Psoas muscle (tissue), 7 donors: ENCODE measurements at regions not wholly inside any gene's neighbourhood (a gene's known extent, or its start where the extent isn't known, plus 50 kb on each side); places are given as distances from the start of the nearest gene placed in this dataset.
A peak's percentile ranks its signal among the peaks of the same experiment; 100 is the strongest.

Source experiments
- ATAC-seq, 4 donors: fragments of 200-7000 bp; cut with Tn5 transposase; one replicate each; pipeline ENCODE4 v1.9.1; 2020; ENCODE audit warnings: moderate library complexity in 3 of 4, mild to moderate bottlenecking in 2 of 4
- DNase-seq, 2 donors: peaks; one replicate each; pipeline ENCODE4 v3.0.0-alpha.2; 2020
- H3K27ac ChIP-seq: fragments of 200-600 bp; one replicate; pipeline ENCODE4 v1.8.0; 2022
- H3K27me3 ChIP-seq, 3 donors: fragments of 200-600 bp in 1 of 3; one replicate each; pipeline versions ENCODE4 v1.6.1 to v1.8.0; 2013 to 2022; ENCODE audit warnings: low read length in 2 of 3, mild to moderate bottlenecking in 2 of 3, moderate library complexity in 1 of 3; ENCODE audit not compliant: insufficient read depth in 3 of 3
- H3K36me3 ChIP-seq, 2 donors: fragments of 200-600 bp in 1 of 2; one replicate each; pipeline versions ENCODE4 v1.6.1 to v1.8.0; 2013 to 2022; ENCODE audit warnings: low read depth in 1 of 2, mild to moderate bottlenecking in 1 of 2, moderate library complexity in 1 of 2; ENCODE audit not compliant: insufficient read depth in 1 of 2
- H3K4me1 ChIP-seq: fragments of 200-600 bp; one replicate; pipeline ENCODE4 v1.8.0; 2022
- H3K4me3 ChIP-seq: fragments of 200-600 bp; one replicate; pipeline ENCODE4 v1.8.0; 2022; ENCODE audit warnings: mild to moderate bottlenecking
- H3K9me3 ChIP-seq: fragments of 200-600 bp; one replicate; pipeline ENCODE4 v1.8.0; 2022
- CTCF ChIP-seq: fragments of 200-600 bp; IDR thresholded peaks from one replicate; pipeline ENCODE4 v1.8.0; 2022; ENCODE audit warnings: antibody characterized with exemption
- WGBS, 3 donors: extraction: QIAGEN DNeasy Blood & Tissue Kit; methylation state at CpG; one replicate each; pipeline versions ENCODE4 v1.1.6 to v1.1.7; 2013; 5-methylcytosine and 5-hydroxymethylcytosine counted together
- intact Hi-C, 2 donors: fragments of 100-400 bp; cut with DNase I; formaldehyde crosslinking; loops; one replicate each; pipeline versions ENCODE4 v1.11.0 to v1.14.2; 2022
- donor health status: healthy with polysubstance abuse.
- donor health status: DM: no; HTN: no; CAD: no; lungs with moderate emphysema.
- donor health status: Bipolar disorder and iron deficiency.
- donor health status: healthy.
- donor health status: DM: yes; HTN: yes; CAD: no.
- donor health status: DM: no; HTN: no; CAD: no.
- donor health status: DM: yes; HTN: yes; CAD: no.

GRCh38 chr14:59028476-59029202 lies 159.8 kb upstream of the DAAM1 start:
- peak; percentile 68 to 89 (median 76) for ATAC-seq
- Histone ChIP-seq H3K36me3 (no peaks in the 10 kb centered on the region), H3K9me3 (no peaks in the 10 kb centered on the region), H3K27ac (no peak overlapping the region), H3K27me3 (no peaks in the 10 kb centered on the region), H3K4me1 (no peaks in the 10 kb centered on the region), H3K4me3 (no peak overlapping the region)
- WGBS, 3 donors: 1 to 4% (median 1%) methylated on average over 5 of the region's 5 CpGs
- peak; percentile 76 for TF ChIP-seq CTCF
- peak; percentile 38 to 64 for DNase-seq
- intact Hi-C loops: loop anchor here (1.0 to 10.0 kb wide), 6 partner anchors 94 to 426 kb away; partner anchors contain the start of gene DACT1 (in 1 of the 2)

- Histone ChIP-seq H3K4me1 (no peaks in the 10 kb centered on the region), H3K27ac (no peak overlapping the region), H3K36me3 (no peaks in the 10 kb centered on the region), H3K4me3 (no peak overlapping the region), H3K9me3 (no peaks in the 10 kb centered on the region), H3K27me3 (no peaks in the 10 kb centered on the region)
- TF ChIP-seq CTCF: no peak
- ATAC-seq (no peak), DNase-seq (no peak)
- intact Hi-C loops: no loop called here
Measured at GRCh38 chr14:59032826-59033225, 155.6 kb upstream of the DAAM1 start.

GRCh38 chr14:59036134-59036533 lies 152.3 kb upstream of the DAAM1 start:
- ATAC-seq: no peak
- DNase-seq: no peak
- Histone ChIP-seq H3K36me3 (no peaks in the 10 kb centered on the region), H3K4me1 (no peaks in the 10 kb centered on the region), H3K9me3 (no peaks in the 10 kb centered on the region), H3K27ac (no peak overlapping the region), H3K4me3 (no peak overlapping the region), H3K27me3 (no peaks in the 10 kb centered on the region)
- TF ChIP-seq CTCF: no peak
- intact Hi-C loops: no loop called here
- WGBS, 3 donors: 83 to 91% (median 85%) methylated on average over 2 of the region's 2 CpGs

- no peaks in the 10 kb centered on the region for H3K27me3 ChIP-seq
- WGBS, 3 donors: 83 to 92% (median 90%) methylated on average over 3 of the region's 3 CpGs
- intact Hi-C loops: no loop called here
- ATAC-seq: no peak
- no peak for TF ChIP-seq CTCF
- no peak for DNase-seq
- H3K36me3 ChIP-seq: no peaks in the 10 kb centered on the region
- H3K27ac ChIP-seq: no peak overlapping the region
- H3K4me1 ChIP-seq: no peaks in the 10 kb centered on the region
- H3K4me3 ChIP-seq: no peak overlapping the region
- no peaks in the 10 kb centered on the region for H3K9me3 ChIP-seq
Measured at GRCh38 chr14:59037086-59037485, 151.4 kb upstream of the DAAM1 start.

GRCh38 chr14:59037620-59038019 lies 150.8 kb upstream of the DAAM1 start:
- Histone ChIP-seq H3K4me1 (no peaks in the 10 kb centered on the region), H3K4me3 (no peak overlapping the region), H3K27ac (no peak overlapping the region), H3K27me3 (no peaks in the 10 kb centered on the region), H3K36me3 (no peaks in the 10 kb centered on the region), H3K9me3 (no peaks in the 10 kb centered on the region)
- intact Hi-C loops: no loop called here
- DNase-seq (no peak), ATAC-seq (no peak)
- 89 to 92% (median 90%) methylated on average over 4 of the region's 4 CpGs for WGBS, 3 donors
- no peak for TF ChIP-seq CTCF
